RWPE1 (cell line): ENCODE measurements at regions not wholly inside any gene's neighbourhood (a gene's known extent, or its start where the extent isn't known, plus 50 kb on each side); places are given as distances from the start of the nearest gene placed in this dataset.

Experiments used
- CTCF ChIA-PET: fragments of 350-600 bp; sonication (Branson Sonifier 250); formaldehyde crosslinking; extraction: SDS; loops from one replicate; lab custom pipeline; 2021; lab: Yijun Ruan, JAX
- POLR2A ChIA-PET: fragments of 400-600 bp; formaldehyde crosslinking; extraction: SDS; loops from one replicate; lab custom pipeline; 2020; ENCODE audit warnings: antibody characterized with exemption; ENCODE audit not compliant: low non-redundant PET; lab: Yijun Ruan, JAX
- DNase-seq: peaks from one replicate; pipeline ENCODE4 v3.0.0; 2012; ENCODE audit warnings: low spot score
- H3K27ac ChIP-seq: fragments of 450-650 bp; 2 replicates; pipeline ENCODE4 v1.5.1; 2017
- CTCF ChIP-seq: fragments of 450-650 bp; conservative IDR thresholded peaks from 2 replicates; pipeline ENCODE4 v1.5.1; 2017; ENCODE audit warnings: low read depth, mild to moderate bottlenecking

GRCh38 chr2:129678751-129679150 is 300.7 kb upstream of the RAB6C start:
- POLR2A ChIA-PET: no interaction called here
- H3K27ac ChIP-seq: no peak overlapping the region
- TF ChIP-seq CTCF: no peak
- DNase-seq: no peak
- CTCF ChIA-PET: no interaction called here

- H3K27ac ChIP-seq: no peak overlapping the region
- CTCF ChIA-PET: no interaction called here
- no peak for DNase-seq
- no peak for TF ChIP-seq CTCF
- POLR2A ChIA-PET: no interaction called here
Observed at GRCh38 chr2:129681788-129682187, 297.7 kb upstream of the RAB6C start.

GRCh38 chr2:129689653-129690448 is 289.6 kb upstream of the RAB6C start:
- CTCF ChIA-PET: interaction anchor here (0.6 kb wide), 1 partner anchor 954 kb away, joined by 4 read pairs; no protein-coding TSS in a partner anchor
- TF ChIP-seq CTCF: no peak

GRCh38 chr2:129695496-129695895 is 284.0 kb upstream of the RAB6C start:
- POLR2A ChIA-PET: no interaction called here
- CTCF ChIA-PET: no interaction called here
- no peak for TF ChIP-seq CTCF
- no peak for DNase-seq
- no peak overlapping the region for H3K27ac ChIP-seq

More at GRCh38 chr2:129689653-129690448, 289.6 kb upstream of the RAB6C start:
- POLR2A ChIA-PET: no interaction called here
- no peak for DNase-seq
- no peak overlapping the region for H3K27ac ChIP-seq

GRCh38 chr2:129698593-129698992 is 280.9 kb upstream of the RAB6C start:
- CTCF ChIA-PET: no interaction called here
- POLR2A ChIA-PET: no interaction called here
- DNase-seq: no peak
- TF ChIP-seq CTCF: no peak
- H3K27ac ChIP-seq: peak overlapping the region; percentile 92

- ChIA-PET POLR2A (no interaction called here), CTCF (no interaction called here)
- DNase-seq: peak; percentile 70
- peak overlapping the region; percentile 92 for H3K27ac ChIP-seq
- TF ChIP-seq CTCF: no peak
Observed at GRCh38 chr2:129699781-129700573, 279.5 kb upstream of the RAB6C start.
